Ishikawa (cell line): ENCODE measurements at regions not wholly inside any gene's neighbourhood (a gene's known extent, or its start where the extent isn't known, plus 50 kb on each side); places are given as distances from the start of the nearest gene placed in this dataset.

Source experiments
- CEBPB ChIP-seq: IDR thresholded peaks from 2 replicates; pipeline ENCODE4 v1.6.1; 2012
- CREB1 ChIP-seq: IDR thresholded peaks from 2 replicates; pipeline ENCODE4 v1.6.1; 2012; ENCODE audit warnings: low read depth
- EGR1 ChIP-seq: IDR thresholded peaks from 2 replicates; pipeline ENCODE4 v1.6.1; 2012
- EP300 ChIP-seq: IDR thresholded peaks from 2 replicates; pipeline ENCODE4 v1.6.1; 2012; ENCODE audit warnings: borderline replicate concordance
- FOXM1 ChIP-seq: IDR thresholded peaks from 2 replicates; pipeline ENCODE4 v1.6.1; 2012; ENCODE audit warnings: low read depth, borderline replicate concordance
- RAD21 ChIP-seq: IDR thresholded peaks from 2 replicates; pipeline ENCODE4 v1.6.1; 2012; ENCODE audit warnings: low read depth
- TAF1 ChIP-seq: IDR thresholded peaks from 2 replicates; pipeline ENCODE4 v1.6.1; 2012; ENCODE audit warnings: low read depth, mild to moderate bottlenecking
- TCF12 ChIP-seq: IDR thresholded peaks from 2 replicates; pipeline ENCODE4 v1.6.1; 2012; ENCODE audit warnings: low read depth
- TEAD4 ChIP-seq: IDR thresholded peaks from 2 replicates; pipeline ENCODE4 v1.6.1; 2012
- YY1 ChIP-seq: IDR thresholded peaks from 2 replicates; pipeline ENCODE4 v1.6.1; 2012; ENCODE audit warnings: low read depth
- ZBTB7A ChIP-seq: IDR thresholded peaks from 2 replicates; pipeline ENCODE4 v1.6.1; 2012; ENCODE audit warnings: low read depth
- TF ChIP-seq, protein P1 (sequence below): IDR thresholded peaks from 2 replicates; pipeline ENCODE4 v1.6.1; 2012; ENCODE audit warnings: low read depth, mild to moderate bottlenecking
- TF ChIP-seq, protein P2 (sequence below): IDR thresholded peaks from 2 replicates; pipeline ENCODE4 v1.6.1; 2012

GRCh38 chr10:124150807-124151417 is 57.5 kb upstream of the CHST15 start:
- TF ChIP-seq FOXM1 (no peak), CEBPB (no peak), RAD21 (no peak), CREB1 (no peak), EP300 (no peak), EGR1 (no peak), TCF12 (no peak), YY1 (no peak), TAF1 (no peak), ZBTB7A (no peak), TEAD4 (no peak)
- TF ChIP-seq, protein P1, sequence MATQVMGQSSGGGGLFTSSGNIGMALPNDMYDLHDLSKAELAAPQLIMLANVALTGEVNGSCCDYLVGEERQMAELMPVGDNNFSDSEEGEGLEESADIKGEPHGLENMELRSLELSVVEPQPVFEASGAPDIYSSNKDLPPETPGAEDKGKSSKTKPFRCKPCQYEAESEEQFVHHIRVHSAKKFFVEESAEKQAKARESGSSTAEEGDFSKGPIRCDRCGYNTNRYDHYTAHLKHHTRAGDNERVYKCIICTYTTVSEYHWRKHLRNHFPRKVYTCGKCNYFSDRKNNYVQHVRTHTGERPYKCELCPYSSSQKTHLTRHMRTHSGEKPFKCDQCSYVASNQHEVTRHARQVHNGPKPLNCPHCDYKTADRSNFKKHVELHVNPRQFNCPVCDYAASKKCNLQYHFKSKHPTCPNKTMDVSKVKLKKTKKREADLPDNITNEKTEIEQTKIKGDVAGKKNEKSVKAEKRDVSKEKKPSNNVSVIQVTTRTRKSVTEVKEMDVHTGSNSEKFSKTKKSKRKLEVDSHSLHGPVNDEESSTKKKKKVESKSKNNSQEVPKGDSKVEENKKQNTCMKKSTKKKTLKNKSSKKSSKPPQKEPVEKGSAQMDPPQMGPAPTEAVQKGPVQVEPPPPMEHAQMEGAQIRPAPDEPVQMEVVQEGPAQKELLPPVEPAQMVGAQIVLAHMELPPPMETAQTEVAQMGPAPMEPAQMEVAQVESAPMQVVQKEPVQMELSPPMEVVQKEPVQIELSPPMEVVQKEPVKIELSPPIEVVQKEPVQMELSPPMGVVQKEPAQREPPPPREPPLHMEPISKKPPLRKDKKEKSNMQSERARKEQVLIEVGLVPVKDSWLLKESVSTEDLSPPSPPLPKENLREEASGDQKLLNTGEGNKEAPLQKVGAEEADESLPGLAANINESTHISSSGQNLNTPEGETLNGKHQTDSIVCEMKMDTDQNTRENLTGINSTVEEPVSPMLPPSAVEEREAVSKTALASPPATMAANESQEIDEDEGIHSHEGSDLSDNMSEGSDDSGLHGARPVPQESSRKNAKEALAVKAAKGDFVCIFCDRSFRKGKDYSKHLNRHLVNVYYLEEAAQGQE = no peak
- TF ChIP-seq, protein P2, sequence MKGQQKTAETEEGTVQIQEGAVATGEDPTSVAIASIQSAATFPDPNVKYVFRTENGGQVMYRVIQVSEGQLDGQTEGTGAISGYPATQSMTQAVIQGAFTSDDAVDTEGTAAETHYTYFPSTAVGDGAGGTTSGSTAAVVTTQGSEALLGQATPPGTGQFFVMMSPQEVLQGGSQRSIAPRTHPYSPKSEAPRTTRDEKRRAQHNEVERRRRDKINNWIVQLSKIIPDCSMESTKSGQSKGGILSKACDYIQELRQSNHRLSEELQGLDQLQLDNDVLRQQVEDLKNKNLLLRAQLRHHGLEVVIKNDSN = no peak
